ENCODE measurements at regions not wholly inside any gene's neighbourhood (a gene's known extent, or its start where the extent isn't known, plus 50 kb on each side); places are given as distances from the start of the nearest gene placed in this dataset.

DNA sequence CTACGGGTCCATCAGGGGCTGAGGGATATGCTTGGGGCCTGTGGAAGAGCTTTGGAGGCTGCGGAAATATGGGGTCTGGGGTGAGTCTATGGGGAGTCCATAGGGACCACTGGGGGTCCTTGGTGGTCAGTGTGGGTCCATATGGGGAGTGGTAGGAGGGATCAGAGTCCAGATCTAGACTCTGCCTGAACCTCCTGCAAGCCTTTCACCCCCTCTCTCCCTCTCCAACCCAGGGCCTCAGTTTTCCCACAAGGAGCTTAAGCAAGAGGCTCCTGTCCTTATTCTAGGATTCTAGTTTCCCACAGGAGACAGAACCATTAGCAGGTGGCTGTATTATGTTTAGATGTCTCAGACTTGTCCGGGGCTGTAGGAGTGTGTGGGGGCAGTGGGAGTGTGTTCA is 161.9 kb upstream of the TSHZ3 start:
- WGBS, 2 donors (ENCODE audit: extremely low coverage in 2 of 2, insufficient read length in 2 of 2, insufficient replicate concordance in 1 of 2) = no CpG with 5 or more reads among the region's 3 CpGs
- Histone ChIP-seq H3K4me1 (ENCODE audit: control insufficient read depth in 2 of 2, insufficient read depth in 1 of 2, low read depth in 1 of 2, low read length in 2 of 2) (no peaks in the 10 kb centered on the region), H4K91ac (ENCODE audit: low read depth, low read length, poor library complexity) (no peak overlapping the region), H2BK120ac (ENCODE audit: low read depth, low read length) (no peak overlapping the region), H2BK12ac (ENCODE audit: low read length) (no peak overlapping the region), H3K9ac (ENCODE audit: low read depth, low read length, poor library complexity) (no peak overlapping the region), H3K4me3 (ENCODE audit: low read length in 2 of 2) (no peak overlapping the region), H3K36me3 (replicated peaks in 1 of 2; ENCODE audit: control insufficient read depth in 2 of 2, insufficient read depth in 2 of 2, low read length in 2 of 2) (no peaks in the 10 kb centered on the region), H3K27me3 (ENCODE audit: control insufficient read depth in 3 of 3, insufficient read depth in 3 of 3, low read depth in 1 of 3, low read length in 3 of 3) (no peaks in the 10 kb centered on the region), H3K79me1 (ENCODE audit: low read depth, low read length) (no peaks in the 10 kb centered on the region), H3K18ac (ENCODE audit: low read length) (no peak overlapping the region), H3K4me2 (ENCODE audit: insufficient read depth, low read length, poor library complexity, severe bottlenecking) (no peak overlapping the region), H2BK15ac (ENCODE audit: low read length) (no peak overlapping the region), H3K27ac (replicated peaks; ENCODE audit: low read length) (no peak overlapping the region), H2AFZ (ENCODE audit: low read length) (no peak overlapping the region), H2BK5ac (ENCODE audit: low read length) (no peak overlapping the region), H3K9me3 (replicated peaks in 1 of 2; ENCODE audit: control insufficient read depth in 2 of 2, insufficient read depth in 1 of 2, low read depth in 1 of 2, low read length in 2 of 2) (no peaks in the 10 kb centered on the region), H3K14ac (ENCODE audit: low read length) (no peak overlapping the region), H2AK5ac (ENCODE audit: low read depth, low read length) (no peak overlapping the region), H3K4ac (ENCODE audit: low read length) (no peak overlapping the region), H4K8ac (ENCODE audit: low read depth, low read length) (no peak overlapping the region), H3K23ac (ENCODE audit: low read depth, low read length, poor library complexity) (no peak overlapping the region)
- DNase-seq (ENCODE audit: low spot score) = no peak

DNA sequence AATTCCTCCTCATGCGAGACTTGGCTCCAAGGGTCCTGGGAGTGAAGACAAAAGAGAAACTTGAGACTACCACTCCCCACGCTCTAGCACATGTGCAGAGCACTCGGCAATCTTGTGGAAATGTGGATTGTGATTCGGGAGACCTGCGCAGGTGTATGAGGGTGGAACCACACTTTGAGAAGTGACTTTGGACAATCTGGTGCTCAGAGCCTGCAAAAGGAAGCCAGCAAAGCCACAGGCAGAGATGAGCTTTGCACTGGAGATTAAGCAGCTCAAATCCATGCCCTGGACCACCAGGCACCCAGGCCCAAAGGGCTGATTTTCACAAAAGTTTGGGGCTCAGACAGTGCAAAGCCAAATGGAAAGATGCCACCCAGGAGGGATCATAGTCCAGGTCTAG is 162.5 kb upstream of the TSHZ3 start:
- Histone ChIP-seq H3K4me1 (ENCODE audit: control insufficient read depth in 2 of 2, insufficient read depth in 1 of 2, low read depth in 1 of 2, low read length in 2 of 2) (no peaks in the 10 kb centered on the region), H3K9me3 (replicated peaks in 1 of 2; ENCODE audit: control insufficient read depth in 2 of 2, insufficient read depth in 1 of 2, low read depth in 1 of 2, low read length in 2 of 2) (no peaks in the 10 kb centered on the region), H4K8ac (ENCODE audit: low read depth, low read length) (no peak overlapping the region), H2BK5ac (ENCODE audit: low read length) (no peak overlapping the region), H3K4ac (ENCODE audit: low read length) (no peak overlapping the region), H3K18ac (ENCODE audit: low read length) (no peak overlapping the region), H3K36me3 (replicated peaks in 1 of 2; ENCODE audit: control insufficient read depth in 2 of 2, insufficient read depth in 2 of 2, low read length in 2 of 2) (no peaks in the 10 kb centered on the region), H2AK5ac (ENCODE audit: low read depth, low read length) (no peak overlapping the region), H2BK120ac (ENCODE audit: low read depth, low read length) (no peak overlapping the region), H3K9ac (ENCODE audit: low read depth, low read length, poor library complexity) (no peak overlapping the region), H2AFZ (ENCODE audit: low read length) (no peak overlapping the region), H3K79me1 (ENCODE audit: low read depth, low read length) (no peaks in the 10 kb centered on the region), H3K14ac (ENCODE audit: low read length) (no peak overlapping the region), H3K27me3 (ENCODE audit: control insufficient read depth in 3 of 3, insufficient read depth in 3 of 3, low read depth in 1 of 3, low read length in 3 of 3) (no peaks in the 10 kb centered on the region), H2BK12ac (ENCODE audit: low read length) (no peak overlapping the region), H2BK15ac (ENCODE audit: low read length) (no peak overlapping the region), H3K4me3 (ENCODE audit: low read length in 2 of 2) (no peak overlapping the region), H3K23ac (ENCODE audit: low read depth, low read length, poor library complexity) (no peak overlapping the region), H3K27ac (replicated peaks; ENCODE audit: low read length) (no peak overlapping the region), H3K4me2 (ENCODE audit: insufficient read depth, low read length, poor library complexity, severe bottlenecking) (no peak overlapping the region), H4K91ac (ENCODE audit: low read depth, low read length, poor library complexity) (no peak overlapping the region)
- WGBS, 2 donors (ENCODE audit: extremely low coverage in 2 of 2, insufficient read length in 2 of 2, insufficient replicate concordance in 1 of 2) = no CpG with 5 or more reads among the region's 5 CpGs
- DNase-seq (ENCODE audit: low spot score) = no peak

DNA sequence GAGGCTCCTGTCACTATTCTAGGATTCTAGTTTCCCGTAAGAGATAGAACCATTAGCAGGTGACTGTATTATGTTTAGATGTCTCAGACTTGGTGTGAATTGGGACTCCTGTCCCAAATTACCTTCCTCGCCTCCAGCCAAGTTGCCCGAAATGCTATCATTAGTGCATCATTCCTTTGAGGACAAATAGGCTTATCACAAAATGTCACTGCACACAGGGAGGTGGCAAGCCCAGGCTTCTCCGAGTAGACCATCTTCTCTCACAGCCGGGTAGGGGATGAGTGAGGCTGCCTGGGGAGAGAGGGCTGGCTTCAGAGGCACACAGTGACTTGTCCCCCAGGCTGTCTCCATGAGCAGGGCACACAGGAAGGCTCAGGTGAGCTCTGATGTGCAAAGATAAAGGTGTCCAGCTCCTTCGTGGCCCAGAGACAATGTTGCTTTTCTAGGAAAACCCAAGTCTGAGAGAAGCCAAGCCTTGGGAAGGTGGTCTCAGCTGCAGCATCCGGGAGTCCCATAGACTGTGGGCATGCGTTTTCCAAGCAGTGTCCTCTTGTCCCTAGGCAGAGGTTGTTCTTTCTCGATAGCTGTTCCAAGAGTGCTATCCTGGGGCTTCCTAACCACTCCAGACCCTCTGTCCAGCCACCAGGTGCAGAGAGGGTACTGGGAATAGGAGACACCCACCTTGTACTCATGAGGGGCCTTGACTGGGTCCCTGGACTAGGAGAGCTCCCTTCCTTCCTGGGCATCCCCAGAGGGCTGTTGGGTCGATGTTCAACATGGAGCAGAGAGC is 163.1 kb upstream of the TSHZ3 start:
- Histone ChIP-seq H3K27ac (replicated peaks; ENCODE audit: low read length) (no peak overlapping the region), H3K23ac (ENCODE audit: low read depth, low read length, poor library complexity) (no peak overlapping the region), H2BK5ac (ENCODE audit: low read length) (no peak overlapping the region), H3K18ac (ENCODE audit: low read length) (no peak overlapping the region), H2BK120ac (ENCODE audit: low read depth, low read length) (no peak overlapping the region), H3K36me3 (replicated peaks in 1 of 2; ENCODE audit: control insufficient read depth in 2 of 2, insufficient read depth in 2 of 2, low read length in 2 of 2) (no peaks in the 10 kb centered on the region), H3K9me3 (replicated peaks in 1 of 2; ENCODE audit: control insufficient read depth in 2 of 2, insufficient read depth in 1 of 2, low read depth in 1 of 2, low read length in 2 of 2) (no peaks in the 10 kb centered on the region), H2AK5ac (ENCODE audit: low read depth, low read length) (no peak overlapping the region), H2BK12ac (ENCODE audit: low read length) (no peak overlapping the region), H2AFZ (ENCODE audit: low read length) (no peak overlapping the region), H3K4me2 (ENCODE audit: insufficient read depth, low read length, poor library complexity, severe bottlenecking) (no peak overlapping the region), H4K91ac (ENCODE audit: low read depth, low read length, poor library complexity) (no peak overlapping the region), H3K4me1 (ENCODE audit: control insufficient read depth in 2 of 2, insufficient read depth in 1 of 2, low read depth in 1 of 2, low read length in 2 of 2) (no peaks in the 10 kb centered on the region), H3K4me3 (ENCODE audit: low read length in 2 of 2) (no peak overlapping the region), H3K79me1 (ENCODE audit: low read depth, low read length) (no peaks in the 10 kb centered on the region), H2BK15ac (ENCODE audit: low read length) (no peak overlapping the region), H3K9ac (ENCODE audit: low read depth, low read length, poor library complexity) (no peak overlapping the region), H3K4ac (ENCODE audit: low read length) (no peak overlapping the region), H4K8ac (ENCODE audit: low read depth, low read length) (no peak overlapping the region), H3K27me3 (ENCODE audit: control insufficient read depth in 3 of 3, insufficient read depth in 3 of 3, low read depth in 1 of 3, low read length in 3 of 3) (no peaks in the 10 kb centered on the region), H3K14ac (ENCODE audit: low read length) (no peak overlapping the region)
- no peak for DNase-seq (ENCODE audit: low spot score)
- WGBS, 2 donors (ENCODE audit: extremely low coverage in 2 of 2, insufficient read length in 2 of 2, insufficient replicate concordance in 1 of 2) = no CpG with 5 or more reads among the region's 10 CpGs

DNA sequence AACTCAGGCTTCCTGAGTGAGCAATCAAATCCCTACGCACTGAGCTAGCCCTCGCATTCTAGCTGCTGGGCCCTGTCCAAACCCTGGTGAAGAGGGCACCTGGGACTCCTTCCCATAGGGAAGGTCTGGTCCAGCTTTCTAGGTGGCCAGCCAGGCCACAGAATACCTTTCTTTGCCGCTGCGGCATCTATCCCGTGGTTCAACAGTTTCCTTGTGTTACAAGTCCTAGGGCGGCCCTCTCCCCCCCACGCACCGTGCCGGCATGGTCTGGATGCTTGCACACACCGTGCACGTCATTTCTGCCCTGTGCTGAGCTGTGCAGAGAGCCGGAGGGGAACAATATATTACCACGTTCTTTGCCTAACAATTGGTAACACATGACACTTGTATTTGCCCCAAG is 164.6 kb upstream of the TSHZ3 start:
- Histone ChIP-seq H4K91ac (ENCODE audit: low read depth, low read length, poor library complexity) (no peak overlapping the region), H3K4me1 (ENCODE audit: control insufficient read depth in 2 of 2, insufficient read depth in 1 of 2, low read depth in 1 of 2, low read length in 2 of 2) (no peaks in the 10 kb centered on the region), H3K4me2 (ENCODE audit: insufficient read depth, low read length, poor library complexity, severe bottlenecking) (no peak overlapping the region), H3K36me3 (replicated peaks in 1 of 2; ENCODE audit: control insufficient read depth in 2 of 2, insufficient read depth in 2 of 2, low read length in 2 of 2) (no peaks in the 10 kb centered on the region), H3K9ac (ENCODE audit: low read depth, low read length, poor library complexity) (peak overlapping the region; percentile 53), H2BK12ac (ENCODE audit: low read length) (no peak overlapping the region), H3K23ac (ENCODE audit: low read depth, low read length, poor library complexity) (no peak overlapping the region), H2BK15ac (ENCODE audit: low read length) (no peak overlapping the region), H3K79me1 (ENCODE audit: low read depth, low read length) (no peaks in the 10 kb centered on the region), H2BK120ac (ENCODE audit: low read depth, low read length) (no peak overlapping the region), H3K14ac (ENCODE audit: low read length) (no peak overlapping the region), H2AK5ac (ENCODE audit: low read depth, low read length) (no peak overlapping the region), H3K27ac (replicated peaks; ENCODE audit: low read length) (no peak overlapping the region), H3K4ac (ENCODE audit: low read length) (no peak overlapping the region), H3K27me3 (ENCODE audit: control insufficient read depth in 3 of 3, insufficient read depth in 3 of 3, low read depth in 1 of 3, low read length in 3 of 3) (no peaks in the 10 kb centered on the region), H3K9me3 (replicated peaks in 1 of 2; ENCODE audit: control insufficient read depth in 2 of 2, insufficient read depth in 1 of 2, low read depth in 1 of 2, low read length in 2 of 2) (no peaks in the 10 kb centered on the region), H2BK5ac (ENCODE audit: low read length) (no peak overlapping the region), H3K18ac (ENCODE audit: low read length) (no peak overlapping the region), H2AFZ (ENCODE audit: low read length) (no peak overlapping the region), H4K8ac (ENCODE audit: low read depth, low read length) (peak overlapping the region; percentile 88), H3K4me3 (ENCODE audit: low read length in 2 of 2) (no peak overlapping the region)
- DNase-seq (ENCODE audit: low spot score) = no peak
- no CpG with 5 or more reads among the region's 13 CpGs for WGBS, 2 donors (ENCODE audit: extremely low coverage in 2 of 2, insufficient read length in 2 of 2, insufficient replicate concordance in 1 of 2)

Measured in neuronal stem cell (in vitro differentiated cells).